ENCODE measurements at regions not wholly inside any gene's neighbourhood (a gene's known extent, or its start where the extent isn't known, plus 50 kb on each side); places are given as distances from the start of the nearest gene placed in this dataset.

GRCh38 chr12:126210448-126210847 lies 1145.2 kb downstream of the AACS start:
- TF ChIP-seq CTCF (IDR thresholded peaks at IDR 0.05), result no peak
- no peak for TF ChIP-seq EZH2 (IDR thresholded peaks at IDR 0.05; ENCODE audit: borderline replicate concordance, insufficient read depth, low read depth, low read length, poor library complexity, severe bottlenecking)

Measured in B cell (primary cell).